Stimulated activated CD8-positive, alpha-beta memory T cell treated with anti-CD3 and anti-CD28 coated beads, Interleukin-12 subunit alpha, Interleukin-12 subunit beta, amount 100 ng/mL, for 4 hours (primary cell): ENCODE measurements at regions not wholly inside any gene's neighbourhood (a gene's known extent, or its start where the extent isn't known, plus 50 kb on each side); places are given as distances from the start of the nearest gene placed in this dataset.
"Not testable (repeated sequence)": the region's sequence is repeated elsewhere in the genome, so short reads cannot be mapped to it uniquely, and the experiment has no call there.

Experiments
- DNase-seq: peaks from one replicate; pipeline ENCODE4 v3.0.0-alpha.2; 2020; ENCODE audit warnings: low read depth

- no peak for DNase-seq
Measured at GRCh38 chr5:96101358-96102089, 139.9 kb upstream of the ELL2 start.

GRCh38 chr5:96097488-96097887 is 135.8 kb upstream of the ELL2 start:
- not testable (repeated sequence) for DNase-seq

DNA sequence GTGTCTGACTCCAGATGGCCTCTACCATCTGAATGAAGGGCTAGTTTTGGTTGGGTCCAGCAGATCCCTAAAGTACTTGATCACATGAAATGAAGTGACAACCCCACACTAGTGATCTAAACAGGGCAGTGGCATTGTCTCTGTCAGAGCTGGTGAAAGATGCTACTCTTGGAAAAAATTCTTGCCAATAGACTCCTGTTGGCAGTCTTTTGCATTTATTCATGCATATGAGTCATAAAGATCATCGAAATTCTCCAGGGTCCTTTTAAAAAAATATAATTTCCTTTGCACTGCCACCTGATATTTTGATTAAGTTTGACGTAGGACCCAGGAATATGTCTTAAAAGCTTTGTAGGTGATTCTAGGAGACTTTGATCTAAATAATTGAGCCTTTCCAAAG is 135.1 kb upstream of the ELL2 start:
- DNase-seq: no peak

- DNase-seq: no peak
Measured at GRCh38 chr5:96094904-96095303, 133.3 kb upstream of the ELL2 start.

GRCh38 chr5:96093890-96094381 is 132.3 kb upstream of the ELL2 start:
- no peak for DNase-seq

DNA sequence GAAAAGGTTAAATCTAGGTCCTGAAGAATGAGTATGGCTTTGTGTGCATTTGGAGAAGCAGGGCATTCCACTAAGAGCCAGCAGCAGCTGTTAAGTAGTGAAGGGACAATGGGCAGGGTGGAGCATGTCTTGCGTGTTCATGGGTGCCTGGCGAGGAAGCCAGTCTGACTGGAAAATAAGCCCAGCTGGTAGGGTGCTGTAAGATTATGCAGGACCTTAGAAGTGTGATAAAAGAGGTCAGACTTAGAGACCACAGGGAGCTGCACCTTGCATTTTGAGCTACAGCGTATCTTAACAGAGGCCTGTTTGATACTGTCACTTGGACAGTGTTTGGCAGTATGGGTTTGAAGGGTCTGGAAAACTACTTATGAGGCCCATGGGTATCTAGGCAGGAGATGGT is 131.7 kb upstream of the ELL2 start:
- no peak for DNase-seq

DNA sequence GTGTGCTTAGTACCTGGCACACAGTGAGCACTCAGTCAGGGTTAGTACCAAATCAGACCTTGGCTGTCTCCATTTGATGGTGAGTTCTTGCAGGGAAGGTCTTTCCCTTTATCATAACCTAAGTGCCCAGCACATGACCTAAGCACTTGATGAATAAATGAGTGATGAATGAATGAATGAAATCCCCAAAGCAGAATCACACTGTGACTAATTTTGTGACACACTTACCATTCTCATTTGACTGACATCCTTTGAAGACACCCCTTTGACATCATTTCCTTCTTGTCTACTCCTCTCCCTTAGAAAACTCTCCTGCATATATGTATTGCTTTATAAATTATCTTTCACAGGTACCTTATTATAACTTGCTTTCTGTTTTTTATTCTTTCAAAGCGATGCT is 130.2 kb upstream of the ELL2 start:
- no peak for DNase-seq

DNA sequence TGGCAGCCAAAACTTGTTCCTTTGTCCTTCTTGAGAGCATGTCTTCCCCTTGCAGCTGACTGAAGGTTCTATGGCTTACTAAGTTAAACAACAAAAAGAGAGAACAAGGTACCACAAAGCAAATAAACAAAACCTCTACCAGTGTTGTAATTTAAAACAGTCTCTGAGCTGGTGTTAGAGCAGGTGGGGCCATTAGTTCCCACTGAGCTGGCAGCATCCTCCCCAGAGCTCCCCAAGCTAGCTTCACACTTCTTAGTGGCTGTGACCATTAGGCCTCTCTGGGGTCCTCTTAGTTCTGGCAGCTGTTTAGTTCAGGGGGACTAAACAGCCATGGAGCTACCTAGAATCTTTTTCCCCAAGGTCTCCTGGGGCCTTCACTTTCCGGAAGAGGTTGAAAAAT is 128.6 kb upstream of the ELL2 start:
- DNase-seq: no peak

- DNase-seq: no peak
Measured at GRCh38 chr5:96088706-96089498, 127.3 kb upstream of the ELL2 start.

DNA sequence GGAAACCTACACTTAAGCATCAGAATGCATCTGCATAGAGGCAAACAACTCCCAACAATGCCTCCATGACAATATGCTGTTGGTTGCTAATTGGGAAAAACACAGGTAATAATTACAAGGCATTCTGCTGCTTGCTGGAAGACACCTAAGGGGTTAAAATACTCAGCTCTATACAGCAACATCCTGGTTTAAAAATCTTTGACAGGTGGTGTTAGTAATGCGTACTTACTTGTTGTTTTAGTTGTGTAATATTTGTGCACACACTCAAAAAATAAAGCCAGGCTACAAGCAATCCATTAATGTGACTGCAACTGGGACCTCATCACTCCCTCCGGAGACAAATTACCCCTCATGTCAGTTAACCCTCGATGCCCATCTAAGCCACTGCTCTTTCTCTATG is 126.3 kb upstream of the ELL2 start:
- DNase-seq: no peak

- no peak for DNase-seq
Measured at GRCh38 chr5:96084874-96085506, 123.3 kb upstream of the ELL2 start.

DNA sequence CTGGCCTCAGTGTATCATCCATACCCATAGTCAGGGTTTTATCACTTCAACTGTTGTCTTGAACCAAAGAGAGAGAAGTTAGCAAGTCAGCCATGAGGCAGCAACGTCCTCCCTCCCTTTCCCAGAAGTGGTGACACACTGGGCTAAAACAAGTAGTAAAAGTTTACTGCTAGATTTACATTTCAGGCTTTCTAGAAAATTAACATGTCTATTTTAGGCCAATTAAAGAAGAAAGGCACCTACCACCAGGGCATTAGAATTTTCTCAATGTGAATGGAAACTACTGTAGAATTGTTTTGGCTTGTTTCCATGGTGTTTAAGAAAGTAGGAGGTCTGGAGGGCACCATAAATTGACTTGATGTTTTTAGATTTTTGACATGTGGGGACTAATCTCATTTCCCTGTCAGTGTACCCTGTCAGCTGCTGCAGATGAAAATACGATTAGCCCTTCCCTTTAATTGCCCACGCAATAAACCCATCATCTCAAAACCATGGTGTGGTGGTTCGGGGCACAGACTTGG is 121.8 kb upstream of the ELL2 start:
- no peak for DNase-seq

DNA sequence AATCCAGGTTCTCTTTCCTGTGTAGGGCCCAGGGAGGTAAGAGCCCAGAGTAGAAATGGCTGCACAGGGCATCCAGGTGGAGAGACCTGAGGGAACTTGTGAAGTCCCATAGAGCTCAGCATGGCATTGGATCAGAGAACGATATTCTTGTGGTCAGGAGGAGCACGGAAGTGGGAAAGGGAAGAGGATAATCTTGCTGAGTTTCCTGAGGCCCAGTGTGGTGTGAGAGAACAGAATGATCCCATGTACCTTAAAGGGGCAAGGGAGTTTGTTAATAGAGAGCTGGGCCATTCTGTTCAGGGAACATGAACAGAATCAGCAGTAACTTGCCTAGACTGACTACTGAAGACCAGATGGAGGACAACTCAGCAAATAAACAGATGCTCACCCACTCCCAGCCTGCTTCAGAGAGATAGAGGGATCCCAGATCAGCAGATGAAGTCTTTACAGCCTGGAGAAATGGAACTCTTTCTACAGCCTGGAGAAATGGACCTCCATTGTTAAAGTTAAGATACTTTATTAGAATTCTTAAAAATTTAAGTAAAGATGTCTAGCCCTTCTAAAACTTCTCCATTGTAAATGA is 119.7 kb upstream of the ELL2 start:
- DNase-seq: no peak

GRCh38 chr5:96080557-96080956 is 118.9 kb upstream of the ELL2 start:
- DNase-seq: no peak

DNA sequence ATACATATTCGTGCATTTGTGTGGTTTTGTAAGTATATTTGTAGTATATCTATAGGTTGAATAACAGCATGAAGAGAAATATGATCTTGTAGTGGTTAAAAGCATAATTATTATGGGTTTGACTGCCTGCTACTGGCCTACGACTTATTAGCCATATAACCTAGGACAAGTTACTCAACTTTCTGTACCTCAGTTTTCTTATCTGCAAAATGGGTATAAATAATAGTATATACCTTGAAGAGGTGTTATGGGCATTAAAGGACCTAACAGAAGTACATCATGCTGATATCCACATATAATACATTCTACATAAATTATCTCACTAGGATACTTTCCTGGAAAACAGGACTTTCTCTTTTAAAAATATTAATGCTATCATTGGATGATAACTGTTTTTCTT is 118.3 kb upstream of the ELL2 start:
- no peak for DNase-seq

DNA sequence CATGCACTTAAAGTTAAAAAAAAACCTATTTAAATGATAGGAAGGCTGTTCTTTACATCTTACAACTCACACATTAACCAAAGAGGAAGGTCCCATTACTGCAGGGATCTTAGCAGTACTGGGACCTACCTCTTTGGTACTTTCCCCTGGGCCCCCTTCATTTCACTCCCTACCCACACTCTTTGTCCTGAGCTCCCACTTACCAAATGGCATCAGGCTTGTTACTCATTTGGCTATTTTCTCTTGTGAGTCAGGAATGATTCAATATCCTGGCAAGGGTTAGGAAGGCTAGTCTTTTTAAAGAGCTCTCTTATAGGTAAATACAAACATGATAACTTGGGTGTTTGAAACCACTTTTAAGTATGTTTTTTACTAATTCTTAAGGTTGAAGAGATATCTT is 117.4 kb upstream of the ELL2 start:
- no peak for DNase-seq

GRCh38 chr5:96076451-96076850 is 114.8 kb upstream of the ELL2 start:
- no peak for DNase-seq

DNA sequence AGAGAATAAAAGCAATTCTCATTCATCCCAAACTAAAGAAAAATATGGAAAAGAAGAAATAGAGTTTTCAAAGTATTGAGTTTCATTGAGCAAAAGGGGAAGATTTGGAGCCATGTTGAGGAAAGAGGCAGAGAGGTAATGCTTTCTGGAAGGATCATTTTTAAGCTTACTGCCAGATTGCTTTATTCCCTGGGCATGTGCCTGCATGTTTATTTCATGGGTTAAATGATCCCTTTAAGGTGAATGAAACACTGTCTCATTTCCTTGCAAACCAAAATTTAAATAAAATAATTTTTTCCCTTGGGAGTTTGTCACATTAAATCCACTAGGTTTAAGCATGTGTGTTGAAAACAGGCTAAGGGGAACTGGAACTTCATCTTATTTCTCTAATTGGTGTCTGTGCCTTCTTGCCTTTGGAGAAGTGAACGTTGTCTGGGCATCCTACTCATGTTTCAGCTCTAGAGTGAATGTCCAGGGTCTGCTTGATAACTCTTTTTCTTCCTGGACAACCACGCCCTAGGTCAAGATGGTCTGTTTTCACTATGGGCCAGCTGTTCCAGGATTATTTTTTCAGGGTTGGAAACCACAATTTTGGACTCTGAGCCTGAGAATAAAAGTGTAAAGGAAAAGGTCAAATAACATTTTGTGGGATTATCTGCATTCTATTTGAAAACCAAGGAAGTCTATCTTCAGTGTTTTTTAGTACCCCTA is 114.1 kb upstream of the ELL2 start:
- no peak for DNase-seq

- DNase-seq: no peak
Measured at GRCh38 chr5:96074870-96075269, 113.2 kb upstream of the ELL2 start.

- no peak for DNase-seq
Measured at GRCh38 chr5:96074460-96074859, 112.8 kb upstream of the ELL2 start.

GRCh38 chr5:96072791-96073165 is 111.1 kb upstream of the ELL2 start:
- DNase-seq: no peak
